Mucosa of rectum (tissue), 2 donors: ENCODE measurements at regions not wholly inside any gene's neighbourhood (a gene's known extent, or its start where the extent isn't known, plus 50 kb on each side); places are given as distances from the start of the nearest gene placed in this dataset.

Experiments used
- H3K27ac ChIP-seq, 2 donors: one replicate each; pipeline ENCODE4 v1.7.0; 2013; ENCODE audit warnings: inconsistent platforms in 2 of 2, low read depth in 2 of 2, low read length in 2 of 2
- H3K27me3 ChIP-seq, 2 donors: one replicate each; pipeline ENCODE4 v1.7.0; 2013; ENCODE audit warnings: low read length in 2 of 2; ENCODE audit not compliant: control insufficient read depth in 2 of 2, insufficient read depth in 2 of 2
- H3K36me3 ChIP-seq, 2 donors: one replicate each; pipeline ENCODE4 v1.7.0; 2013; ENCODE audit warnings: low read length in 2 of 2; ENCODE audit not compliant: control insufficient read depth in 2 of 2, insufficient read depth in 2 of 2
- H3K4me1 ChIP-seq, 2 donors: one replicate each; pipeline ENCODE4 v1.7.0; 2013; ENCODE audit warnings: low read length in 2 of 2, mild to moderate bottlenecking in 1 of 2; ENCODE audit not compliant: control insufficient read depth in 2 of 2, insufficient read depth in 2 of 2
- H3K4me3 ChIP-seq, 2 donors: one replicate each; pipeline ENCODE4 v1.7.0; 2013; ENCODE audit warnings: low read length in 2 of 2
- H3K9ac ChIP-seq, 2 donors: one replicate each; pipeline ENCODE4 v1.7.0; 2013; ENCODE audit warnings: low read length in 2 of 2, low read depth in 1 of 2, mild to moderate bottlenecking in 1 of 2
- H3K9me3 ChIP-seq, 2 donors: one replicate each; pipeline ENCODE4 v1.7.0; 2013; ENCODE audit warnings: low read length in 2 of 2; ENCODE audit not compliant: control insufficient read depth in 2 of 2
- donor health status: healthy.
- donor health status: Normal muscosa, but diverticular disease.

- no peak overlapping the region for H3K4me3 ChIP-seq
- no peak overlapping the region for H3K9ac ChIP-seq
Measured at GRCh38 chr1:217921126-217921904, 290.2 kb downstream of the SPATA17 start.

GRCh38 chr1:217924924-217925323, 293.8 kb downstream of the SPATA17 start:
- Histone ChIP-seq H3K9me3 (no peaks in the 10 kb centered on the region), H3K4me1 (no peaks in the 10 kb centered on the region), H3K9ac (no peak overlapping the region), H3K36me3 (no peaks in the 10 kb centered on the region), H3K27ac (no peak overlapping the region), H3K4me3 (no peak overlapping the region), H3K27me3 (no peaks in the 10 kb centered on the region)

More at GRCh38 chr1:217921126-217921904, 290.2 kb downstream of the SPATA17 start:
- no peaks in the 10 kb centered on the region for H3K9me3 ChIP-seq
- no peaks in the 10 kb centered on the region for H3K36me3 ChIP-seq
- H3K27me3 ChIP-seq = no peaks in the 10 kb centered on the region
- no peaks in the 10 kb centered on the region for H3K4me1 ChIP-seq
- H3K27ac ChIP-seq = no peak overlapping the region

GRCh38 chr1:217929213-217929885, 298.2 kb downstream of the SPATA17 start:
- Histone ChIP-seq H3K9me3 (no peaks in the 10 kb centered on the region), H3K36me3 (no peaks in the 10 kb centered on the region), H3K27me3 (no peaks in the 10 kb centered on the region), H3K9ac (no peak overlapping the region), H3K4me3 (no peak overlapping the region), H3K4me1 (no peaks in the 10 kb centered on the region), H3K27ac (no peak overlapping the region)

- H3K27ac ChIP-seq = no peak overlapping the region
- H3K27me3 ChIP-seq = no peaks in the 10 kb centered on the region
- no peaks in the 10 kb centered on the region for H3K36me3 ChIP-seq
- H3K4me3 ChIP-seq = no peak overlapping the region
- H3K9ac ChIP-seq = no peak overlapping the region
- H3K9me3 ChIP-seq = no peaks in the 10 kb centered on the region
- H3K4me1 ChIP-seq = no peaks in the 10 kb centered on the region
Measured at GRCh38 chr1:217943361-217943760, 312.2 kb downstream of the SPATA17 start.

- no peaks in the 10 kb centered on the region for H3K9me3 ChIP-seq
- H3K4me1 ChIP-seq = no peaks in the 10 kb centered on the region
- no peak overlapping the region for H3K4me3 ChIP-seq
- H3K9ac ChIP-seq = no peak overlapping the region
- H3K27me3 ChIP-seq = no peaks in the 10 kb centered on the region
- H3K36me3 ChIP-seq = no peaks in the 10 kb centered on the region
- H3K27ac ChIP-seq = no peak overlapping the region
Measured at GRCh38 chr1:217944550-217944949, 313.4 kb downstream of the SPATA17 start.

- H3K4me1 ChIP-seq = no peaks in the 10 kb centered on the region
- H3K9me3 ChIP-seq = no peaks in the 10 kb centered on the region
Measured at GRCh38 chr1:217946511-217946910, 315.4 kb downstream of the SPATA17 start.

GRCh38 chr1:217948741-217949140, 317.6 kb downstream of the SPATA17 start:
- H3K27ac ChIP-seq = no peak overlapping the region
- no peaks in the 10 kb centered on the region for H3K36me3 ChIP-seq
- H3K4me3 ChIP-seq = no peak overlapping the region

More at GRCh38 chr1:217946511-217946910, 315.4 kb downstream of the SPATA17 start:
- H3K4me3 ChIP-seq = no peak overlapping the region
- no peak overlapping the region for H3K27ac ChIP-seq
- no peaks in the 10 kb centered on the region for H3K36me3 ChIP-seq
- H3K27me3 ChIP-seq = no peaks in the 10 kb centered on the region
- H3K9ac ChIP-seq = no peak overlapping the region

GRCh38 chr1:217953330-217953729, 322.2 kb downstream of the SPATA17 start:
- H3K36me3 ChIP-seq = no peaks in the 10 kb centered on the region
- no peak overlapping the region for H3K27ac ChIP-seq
- no peaks in the 10 kb centered on the region for H3K9me3 ChIP-seq
- no peaks in the 10 kb centered on the region for H3K4me1 ChIP-seq
- H3K4me3 ChIP-seq = no peak overlapping the region
- H3K9ac ChIP-seq = no peak overlapping the region
- no peaks in the 10 kb centered on the region for H3K27me3 ChIP-seq

More at GRCh38 chr1:217948741-217949140, 317.6 kb downstream of the SPATA17 start:
- H3K9ac ChIP-seq = no peak overlapping the region
- no peaks in the 10 kb centered on the region for H3K9me3 ChIP-seq
- no peaks in the 10 kb centered on the region for H3K4me1 ChIP-seq
- no peaks in the 10 kb centered on the region for H3K27me3 ChIP-seq

- no peak overlapping the region for H3K27ac ChIP-seq
- H3K4me1 ChIP-seq = no peaks in the 10 kb centered on the region
- no peak overlapping the region for H3K4me3 ChIP-seq
- H3K9me3 ChIP-seq = no peaks in the 10 kb centered on the region
- H3K36me3 ChIP-seq = no peaks in the 10 kb centered on the region
- no peaks in the 10 kb centered on the region for H3K27me3 ChIP-seq
- H3K9ac ChIP-seq = no peak overlapping the region
Measured at GRCh38 chr1:217953922-217954321, 322.8 kb downstream of the SPATA17 start.

- H3K36me3 ChIP-seq = no peaks in the 10 kb centered on the region
- no peak overlapping the region for H3K9ac ChIP-seq
- H3K27me3 ChIP-seq = no peaks in the 10 kb centered on the region
- no peaks in the 10 kb centered on the region for H3K4me1 ChIP-seq
- no peak overlapping the region for H3K27ac ChIP-seq
- no peak overlapping the region for H3K4me3 ChIP-seq
- no peaks in the 10 kb centered on the region for H3K9me3 ChIP-seq
Measured at GRCh38 chr1:217955723-217956122, 324.6 kb downstream of the SPATA17 start.
